GM18508 (cell line): ENCODE measurements at regions not wholly inside any gene's neighbourhood (a gene's known extent, or its start where the extent isn't known, plus 50 kb on each side); places are given as distances from the start of the nearest gene placed in this dataset.

Experiments used
- ATAC-seq: cut with Tn5 transposase; IDR thresholded peaks from one replicate; pipeline ENCODE4 v1.9.1; 2021; ENCODE audit warnings: moderate number of reproducible peaks; ENCODE audit not compliant: insufficient read depth, unreplicated experiment

DNA sequence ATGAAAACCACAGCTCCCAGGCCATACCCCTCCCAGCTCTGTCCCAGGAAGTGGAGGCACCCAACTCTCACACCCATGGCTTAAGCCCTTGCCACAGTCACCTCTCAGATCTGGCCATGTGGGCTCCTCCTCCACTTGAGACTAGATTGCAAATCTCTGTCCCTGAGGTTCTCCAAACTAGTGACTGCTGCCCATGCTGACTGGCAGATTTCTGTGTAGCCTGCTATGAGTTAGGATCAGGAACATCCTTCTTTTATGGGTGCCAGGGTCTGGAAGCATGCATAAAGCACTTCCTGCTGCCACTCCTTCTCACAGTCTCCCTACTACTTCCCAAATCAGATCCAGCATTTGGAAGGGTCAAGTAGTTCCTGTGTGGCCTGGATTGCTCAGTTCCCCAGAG lies 59.6 kb upstream of the GOLIM4 start:
- no peak for ATAC-seq

DNA sequence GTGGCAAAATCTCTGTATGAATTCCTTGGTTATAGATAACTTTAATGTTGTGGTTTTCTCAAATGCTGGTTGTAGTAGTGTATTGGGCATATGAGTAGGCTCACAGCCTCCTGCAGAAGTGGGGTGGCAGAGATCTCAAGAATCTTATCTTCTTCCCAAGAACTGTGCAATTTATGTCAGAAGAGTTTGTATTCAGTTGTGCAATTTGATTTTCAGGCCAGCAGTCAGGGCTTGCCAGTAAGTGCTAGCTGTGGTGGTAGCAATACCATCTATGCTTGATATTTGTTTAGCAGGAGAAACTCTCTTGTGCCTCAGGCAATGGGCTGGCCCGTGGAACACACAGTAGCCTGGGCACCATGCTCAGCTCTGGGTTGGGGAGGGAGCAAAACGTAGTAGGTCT lies 58.4 kb upstream of the GOLIM4 start:
- ATAC-seq = no peak

DNA sequence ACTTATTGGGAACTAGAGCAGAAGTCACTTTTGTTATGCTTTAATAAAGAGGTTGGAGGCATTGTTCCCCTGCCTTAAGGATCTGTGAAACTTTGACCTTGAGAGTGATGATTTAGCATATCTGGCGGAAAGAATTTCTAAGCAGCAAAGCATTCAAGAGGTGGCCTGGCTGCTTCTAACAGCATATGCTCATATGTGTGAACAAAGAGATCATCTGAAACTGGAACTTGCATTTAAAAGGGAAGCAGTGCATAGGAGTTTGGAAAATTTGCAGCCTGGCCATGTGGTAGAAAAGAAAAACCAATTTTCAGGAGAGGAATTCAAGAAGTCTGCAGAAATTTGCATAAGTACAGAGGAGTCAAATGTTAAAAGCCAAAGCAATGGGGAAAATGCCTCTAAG lies 56.4 kb upstream of the GOLIM4 start:
- ATAC-seq = no peak
